ENCODE measurements at regions not wholly inside any gene's neighbourhood (a gene's known extent, or its start where the extent isn't known, plus 50 kb on each side); places are given as distances from the start of the nearest gene placed in this dataset.

- no peak for DNase-seq (ENCODE audit: low read depth)
These were observed 489.4 kb downstream of the SUCLA2 start for GRCh38 chr13:47511647-47512046.

- no peak for DNase-seq (ENCODE audit: low read depth)
These were observed 492.4 kb downstream of the SUCLA2 start for GRCh38 chr13:47508527-47509228.

- no peak for DNase-seq (ENCODE audit: low read depth)
These were observed 497.6 kb downstream of the SUCLA2 start for GRCh38 chr13:47503475-47503874.

GRCh38 chr13:47502166-47502565 lies 498.9 kb downstream of the SUCLA2 start:
- no peak for DNase-seq (ENCODE audit: low read depth)

- DNase-seq (ENCODE audit: low read depth): no peak
These were observed 501.5 kb downstream of the SUCLA2 start for GRCh38 chr13:47499358-47500150.

GRCh38 chr13:47484548-47484947 lies 516.5 kb downstream of the SUCLA2 start:
- no peak for DNase-seq (ENCODE audit: low read depth)

- DNase-seq (ENCODE audit: low read depth): no peak
These were observed 519.5 kb downstream of the SUCLA2 start for GRCh38 chr13:47481536-47481935.

- DNase-seq (ENCODE audit: low read depth): no peak
These were observed 520.1 kb downstream of the SUCLA2 start for GRCh38 chr13:47480951-47481350.

- no peak for DNase-seq (ENCODE audit: low read depth)
These were observed 521.0 kb downstream of the SUCLA2 start for GRCh38 chr13:47480121-47480520.

GRCh38 chr13:47478985-47479384 lies 522.1 kb downstream of the SUCLA2 start:
- DNase-seq (ENCODE audit: low read depth): no peak

GRCh38 chr13:47475441-47475948 lies 525.6 kb downstream of the SUCLA2 start:
- DNase-seq (ENCODE audit: low read depth): no peak

GRCh38 chr13:47474839-47475238 lies 526.2 kb downstream of the SUCLA2 start:
- no peak for DNase-seq (ENCODE audit: low read depth)

GRCh38 chr13:47474326-47474725 lies 526.7 kb downstream of the SUCLA2 start:
- no peak for DNase-seq (ENCODE audit: low read depth)

GRCh38 chr13:47472516-47472915 lies 528.6 kb downstream of the SUCLA2 start:
- DNase-seq (ENCODE audit: low read depth): no peak

GRCh38 chr13:47463726-47464125 lies 537.3 kb downstream of the SUCLA2 start:
- no peak for DNase-seq (ENCODE audit: low read depth)

GRCh38 chr13:47463002-47463401 lies 538.1 kb downstream of the SUCLA2 start:
- DNase-seq (ENCODE audit: low read depth): no peak

- no peak for DNase-seq (ENCODE audit: low read depth)
These were observed 539.3 kb downstream of the SUCLA2 start for GRCh38 chr13:47461816-47462215.

GRCh38 chr13:47459512-47459911 lies 541.6 kb downstream of the SUCLA2 start:
- DNase-seq (ENCODE audit: low read depth): no peak

GRCh38 chr13:47457626-47458025 lies 543.4 kb downstream of the SUCLA2 start:
- DNase-seq (ENCODE audit: low read depth): no peak

- no peak for DNase-seq (ENCODE audit: low read depth)
These were observed 545.4 kb downstream of the SUCLA2 start for GRCh38 chr13:47455626-47456025.

- no peak for DNase-seq (ENCODE audit: low read depth)
These were observed 546.1 kb downstream of the SUCLA2 start for GRCh38 chr13:47454986-47455385.

GRCh38 chr13:47437406-47437805 lies 540.6 kb upstream of the HTR2A start:
- no peak for DNase-seq (ENCODE audit: low read depth)

- no peak for DNase-seq (ENCODE audit: low read depth)
These were observed 536.7 kb upstream of the HTR2A start for GRCh38 chr13:47433461-47434005.

All from CMK (cell line).